ENCODE measurements at regions not wholly inside any gene's neighbourhood (a gene's known extent, or its start where the extent isn't known, plus 50 kb on each side); places are given as distances from the start of the nearest gene placed in this dataset.
"Not testable (repeated sequence)": the region's sequence is repeated elsewhere in the genome, so short reads cannot be mapped to it uniquely, and the experiment has no call there.

DNA sequence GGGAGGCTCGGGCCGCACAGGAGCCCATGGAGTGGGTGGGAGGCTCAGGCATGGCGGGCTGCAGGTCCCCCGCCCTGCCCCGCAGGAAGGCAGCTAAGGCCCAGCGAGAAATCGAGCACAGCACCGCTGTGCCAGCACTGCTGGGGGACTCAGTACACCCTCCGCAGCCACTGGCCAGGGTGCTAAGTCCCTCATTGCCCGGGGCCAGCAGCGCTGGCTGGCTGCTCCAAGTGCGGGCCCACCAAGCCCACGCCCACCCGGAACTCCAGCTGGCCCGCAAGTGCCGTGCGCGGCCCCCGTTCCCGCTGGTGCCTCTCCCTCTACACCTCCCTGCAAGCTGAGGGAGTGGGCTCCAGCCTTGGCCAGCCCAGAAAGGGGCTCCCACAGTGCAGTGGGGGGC, 239.7 kb downstream of the YTHDC2 start:
- TF ChIP-seq, protein P1, sequence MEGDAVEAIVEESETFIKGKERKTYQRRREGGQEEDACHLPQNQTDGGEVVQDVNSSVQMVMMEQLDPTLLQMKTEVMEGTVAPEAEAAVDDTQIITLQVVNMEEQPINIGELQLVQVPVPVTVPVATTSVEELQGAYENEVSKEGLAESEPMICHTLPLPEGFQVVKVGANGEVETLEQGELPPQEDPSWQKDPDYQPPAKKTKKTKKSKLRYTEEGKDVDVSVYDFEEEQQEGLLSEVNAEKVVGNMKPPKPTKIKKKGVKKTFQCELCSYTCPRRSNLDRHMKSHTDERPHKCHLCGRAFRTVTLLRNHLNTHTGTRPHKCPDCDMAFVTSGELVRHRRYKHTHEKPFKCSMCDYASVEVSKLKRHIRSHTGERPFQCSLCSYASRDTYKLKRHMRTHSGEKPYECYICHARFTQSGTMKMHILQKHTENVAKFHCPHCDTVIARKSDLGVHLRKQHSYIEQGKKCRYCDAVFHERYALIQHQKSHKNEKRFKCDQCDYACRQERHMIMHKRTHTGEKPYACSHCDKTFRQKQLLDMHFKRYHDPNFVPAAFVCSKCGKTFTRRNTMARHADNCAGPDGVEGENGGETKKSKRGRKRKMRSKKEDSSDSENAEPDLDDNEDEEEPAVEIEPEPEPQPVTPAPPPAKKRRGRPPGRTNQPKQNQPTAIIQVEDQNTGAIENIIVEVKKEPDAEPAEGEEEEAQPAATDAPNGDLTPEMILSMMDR (IDR thresholded peaks at IDR 0.05 in 4 of 5, conservative IDR thresholded peaks at IDR 0.05 in 1 of 5): not testable (repeated sequence)
- TF ChIP-seq POLR2A (IDR thresholded peaks at IDR 0.05): not testable (repeated sequence)
